ENCODE measurements at regions not wholly inside any gene's neighbourhood (a gene's known extent, or its start where the extent isn't known, plus 50 kb on each side); places are given as distances from the start of the nearest gene placed in this dataset.

DNA sequence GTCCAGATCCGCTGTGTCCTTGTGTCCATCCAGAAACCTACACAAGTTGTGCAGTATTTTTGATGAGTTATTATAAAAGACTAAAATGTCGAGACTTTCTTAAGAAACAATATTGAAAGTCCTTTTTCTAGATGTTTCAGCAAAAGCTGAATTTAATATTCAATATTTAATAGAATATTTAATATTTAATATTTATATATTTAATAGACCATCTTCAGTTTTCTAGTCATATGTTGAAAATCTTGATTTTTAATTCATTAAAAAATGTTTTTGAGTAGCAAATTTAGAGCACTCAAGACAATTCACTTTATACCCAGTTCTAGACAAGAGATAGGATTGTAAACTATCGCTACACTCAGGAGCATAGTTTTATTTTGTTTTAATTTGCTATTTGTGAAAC lies 447.8 kb downstream of the SLITRK5 start:
- H3K4me3 ChIP-seq, result no peak overlapping the region
- H3K9me3 ChIP-seq, result no peaks in the 10 kb centered on the region
- no peaks in the 10 kb centered on the region for H3K27me3 ChIP-seq
- no peak overlapping the region for H3K27ac ChIP-seq
- TF ChIP-seq, protein P1, sequence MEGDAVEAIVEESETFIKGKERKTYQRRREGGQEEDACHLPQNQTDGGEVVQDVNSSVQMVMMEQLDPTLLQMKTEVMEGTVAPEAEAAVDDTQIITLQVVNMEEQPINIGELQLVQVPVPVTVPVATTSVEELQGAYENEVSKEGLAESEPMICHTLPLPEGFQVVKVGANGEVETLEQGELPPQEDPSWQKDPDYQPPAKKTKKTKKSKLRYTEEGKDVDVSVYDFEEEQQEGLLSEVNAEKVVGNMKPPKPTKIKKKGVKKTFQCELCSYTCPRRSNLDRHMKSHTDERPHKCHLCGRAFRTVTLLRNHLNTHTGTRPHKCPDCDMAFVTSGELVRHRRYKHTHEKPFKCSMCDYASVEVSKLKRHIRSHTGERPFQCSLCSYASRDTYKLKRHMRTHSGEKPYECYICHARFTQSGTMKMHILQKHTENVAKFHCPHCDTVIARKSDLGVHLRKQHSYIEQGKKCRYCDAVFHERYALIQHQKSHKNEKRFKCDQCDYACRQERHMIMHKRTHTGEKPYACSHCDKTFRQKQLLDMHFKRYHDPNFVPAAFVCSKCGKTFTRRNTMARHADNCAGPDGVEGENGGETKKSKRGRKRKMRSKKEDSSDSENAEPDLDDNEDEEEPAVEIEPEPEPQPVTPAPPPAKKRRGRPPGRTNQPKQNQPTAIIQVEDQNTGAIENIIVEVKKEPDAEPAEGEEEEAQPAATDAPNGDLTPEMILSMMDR (IDR thresholded peaks at IDR 0.05), result no peak
- TF ChIP-seq POLR2AphosphoS5 (IDR thresholded peaks at IDR 0.05), result no peak
- no peak for TF ChIP-seq POLR2A (IDR thresholded peaks at IDR 0.05)
- no peaks in the 10 kb centered on the region for H3K4me1 ChIP-seq
- intact Hi-C loops (cut with DNase I; ENCODE audit: low total_unique reads), result no loop called here
- no peaks in the 10 kb centered on the region for H3K36me3 ChIP-seq
- no peak for DNase-seq (ENCODE audit: low spot score in 2 of 2)

DNA sequence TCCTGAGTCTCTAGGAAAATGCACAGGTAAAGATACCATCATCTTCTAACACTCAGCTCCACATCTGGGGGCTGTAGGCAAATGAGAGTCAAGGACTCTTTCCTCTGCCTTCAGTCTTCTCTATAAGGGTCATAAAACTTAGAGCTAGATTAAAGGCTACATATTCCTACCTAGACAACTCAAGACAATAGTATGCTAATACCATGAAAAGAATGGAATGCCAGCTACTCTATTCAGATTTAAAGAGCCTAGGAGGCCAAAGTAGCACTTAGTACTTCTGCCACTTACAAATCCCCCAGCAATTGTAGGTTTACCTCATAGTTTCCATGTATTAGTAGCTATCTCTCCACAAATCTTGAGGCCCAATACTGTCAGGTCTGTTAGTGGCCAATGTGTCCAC lies 453.0 kb downstream of the SLITRK5 start:
- H3K36me3 ChIP-seq, result no peaks in the 10 kb centered on the region
- H3K27me3 ChIP-seq, result no peaks in the 10 kb centered on the region
- intact Hi-C loops (cut with DNase I; ENCODE audit: low total_unique reads), result no loop called here
- DNase-seq (ENCODE audit: low spot score in 2 of 2), result no peak
- TF ChIP-seq POLR2AphosphoS5 (IDR thresholded peaks at IDR 0.05), result no peak
- TF ChIP-seq, protein P1 (IDR thresholded peaks at IDR 0.05), result no peak
- TF ChIP-seq POLR2A (IDR thresholded peaks at IDR 0.05), result no peak
- no peaks in the 10 kb centered on the region for H3K9me3 ChIP-seq
- H3K27ac ChIP-seq, result no peak overlapping the region
- H3K4me1 ChIP-seq, result no peaks in the 10 kb centered on the region
- H3K4me3 ChIP-seq, result no peak overlapping the region

DNA sequence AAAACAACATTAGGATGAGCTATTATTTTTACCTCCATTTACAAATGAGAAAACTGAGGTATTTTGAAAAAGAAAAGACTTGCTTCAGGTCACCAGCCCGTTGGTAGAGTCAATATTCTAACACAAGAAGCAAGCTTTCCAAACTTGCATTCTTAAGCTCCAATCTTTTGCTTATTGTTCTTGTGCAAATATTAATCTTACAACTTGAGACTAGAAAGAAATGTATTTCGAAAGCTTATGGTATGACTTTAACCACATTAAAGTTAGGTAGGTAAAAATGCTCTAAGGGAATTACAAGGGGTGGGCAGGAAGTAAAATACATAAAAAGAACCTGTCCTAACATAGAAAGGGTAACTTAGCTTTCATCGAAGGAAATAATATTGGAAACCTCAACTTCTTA lies 453.9 kb downstream of the SLITRK5 start:
- Histone ChIP-seq H3K4me1 (no peaks in the 10 kb centered on the region), H3K27me3 (no peaks in the 10 kb centered on the region), H3K9me3 (no peaks in the 10 kb centered on the region), H3K27ac (no peak overlapping the region), H3K4me3 (no peak overlapping the region), H3K36me3 (no peaks in the 10 kb centered on the region)
- intact Hi-C loops (cut with DNase I; ENCODE audit: low total_unique reads), result no loop called here
- TF ChIP-seq, protein P1 (IDR thresholded peaks at IDR 0.05), result no peak
- no peak for DNase-seq (ENCODE audit: low spot score in 2 of 2)

DNA sequence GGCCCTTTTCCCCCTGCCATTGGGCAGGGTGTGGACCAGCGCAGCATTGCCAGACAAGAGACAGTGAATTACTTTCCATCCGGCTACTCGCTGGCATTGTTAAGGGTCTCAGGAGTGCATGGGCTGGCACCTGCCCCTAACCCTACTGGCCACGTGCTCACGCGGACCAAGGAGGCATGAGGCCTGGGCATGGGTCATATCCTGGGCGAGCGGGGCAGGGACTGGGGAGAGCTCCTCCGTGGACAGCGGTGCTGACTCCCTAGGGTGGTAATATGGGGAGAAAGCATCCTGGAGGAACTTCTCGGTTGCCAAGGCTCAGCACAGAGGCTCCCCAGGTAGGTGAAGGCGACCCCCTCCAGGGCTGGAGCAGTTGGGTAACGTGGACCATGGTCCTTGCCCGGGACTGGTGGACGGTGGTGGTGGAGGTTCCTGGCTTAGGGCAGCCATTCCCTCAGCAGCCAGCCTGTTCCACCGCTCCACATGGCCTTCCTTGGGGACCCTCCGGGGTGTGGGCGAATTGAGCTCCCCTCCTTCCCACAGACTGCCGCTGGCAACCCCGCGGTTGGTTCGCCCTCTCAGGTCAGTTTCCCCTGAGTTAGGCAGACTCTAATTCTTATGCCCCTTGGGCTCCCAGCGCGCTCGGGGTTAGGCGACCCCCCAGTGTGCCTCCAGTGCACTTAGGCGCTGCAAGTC lies 465.1 kb downstream of the SLITRK5 start:
- TF ChIP-seq POLR2A (IDR thresholded peaks at IDR 0.05) (no peak), POLR2AphosphoS5 (IDR thresholded peaks at IDR 0.05) (no peak)
- TF ChIP-seq, protein P1 (IDR thresholded peaks at IDR 0.05), result no peak
- Histone ChIP-seq H3K4me3 (no peak overlapping the region), H3K27ac (no peak overlapping the region), H3K9me3 (peaks cover 0 to 6% of the 10 kb centered on the region in 2 donors), H3K27me3 (no peaks in the 10 kb centered on the region), H3K36me3 (no peaks in the 10 kb centered on the region), H3K4me1 (no peaks in the 10 kb centered on the region)
- intact Hi-C loops (cut with DNase I; ENCODE audit: low total_unique reads), result no loop called here
- no peak for DNase-seq (ENCODE audit: low spot score in 2 of 2)

DNA sequence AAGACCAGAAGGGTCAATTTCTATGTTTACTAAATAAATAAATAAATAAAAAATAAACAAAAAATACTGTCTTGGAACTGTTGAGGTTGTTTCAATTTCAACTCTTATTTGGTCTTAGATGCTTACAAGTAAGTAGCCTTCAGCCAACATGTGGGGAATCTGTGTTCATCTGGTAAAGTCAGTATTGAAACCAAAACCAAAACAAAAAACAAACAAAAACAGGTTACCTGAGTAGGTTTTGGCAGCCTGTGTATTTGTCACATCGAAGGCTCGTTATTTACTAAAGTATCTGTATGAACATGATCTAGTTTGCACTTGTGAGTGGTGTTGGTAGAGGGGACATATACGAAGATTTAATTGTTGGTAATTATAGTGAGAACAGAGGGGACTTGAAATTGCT lies 471.5 kb downstream of the SLITRK5 start:
- intact Hi-C loops (cut with DNase I; ENCODE audit: low total_unique reads), result no loop called here
- no peaks in the 10 kb centered on the region for H3K4me1 ChIP-seq
- no peaks in the 10 kb centered on the region for H3K27me3 ChIP-seq
- no peak for DNase-seq (ENCODE audit: low spot score in 2 of 2)
- TF ChIP-seq, protein P1 (IDR thresholded peaks at IDR 0.05), result no peak
- TF ChIP-seq POLR2A (IDR thresholded peaks at IDR 0.05) (no peak), POLR2AphosphoS5 (IDR thresholded peaks at IDR 0.05) (no peak)
- no peaks in the 10 kb centered on the region for H3K9me3 ChIP-seq
- H3K36me3 ChIP-seq, result no peaks in the 10 kb centered on the region
- H3K4me3 ChIP-seq, result no peak overlapping the region
- no peak overlapping the region for H3K27ac ChIP-seq
